HG02938 (cell line): ENCODE measurements at regions not wholly inside any gene's neighbourhood (a gene's known extent, or its start where the extent isn't known, plus 50 kb on each side); places are given as distances from the start of the nearest gene placed in this dataset.
"Not testable (repeated sequence)": the region's sequence is repeated elsewhere in the genome, so short reads cannot be mapped to it uniquely, and the experiment has no call there.

ENCODE experiments used
- ATAC-seq: cut with Tn5 transposase; IDR thresholded peaks from one replicate; pipeline ENCODE4 v1.9.1; 2021; ENCODE audit warnings: mild to moderate bottlenecking, moderate library complexity; ENCODE audit not compliant: unreplicated experiment

DNA sequence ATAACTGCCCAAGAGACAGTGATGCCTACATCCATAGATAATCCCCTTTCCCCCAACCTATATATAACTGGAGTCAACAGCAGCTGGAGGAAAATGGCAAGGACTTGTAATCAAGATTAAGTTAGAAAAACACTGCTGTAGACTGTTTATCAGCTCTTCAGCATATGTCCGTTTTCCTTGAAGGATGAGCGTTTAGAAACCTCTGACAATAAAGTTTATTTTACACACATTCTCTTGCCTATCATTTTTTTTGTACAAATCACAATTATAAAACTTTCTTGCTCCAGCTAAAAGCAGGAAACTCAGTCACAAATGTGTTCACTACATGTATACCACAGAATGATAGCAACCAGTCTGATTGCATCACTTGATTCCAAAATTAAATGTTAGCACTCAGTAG lies 50.8 kb downstream of the PPIAL4G start:
- ATAC-seq, result not testable (repeated sequence)

DNA sequence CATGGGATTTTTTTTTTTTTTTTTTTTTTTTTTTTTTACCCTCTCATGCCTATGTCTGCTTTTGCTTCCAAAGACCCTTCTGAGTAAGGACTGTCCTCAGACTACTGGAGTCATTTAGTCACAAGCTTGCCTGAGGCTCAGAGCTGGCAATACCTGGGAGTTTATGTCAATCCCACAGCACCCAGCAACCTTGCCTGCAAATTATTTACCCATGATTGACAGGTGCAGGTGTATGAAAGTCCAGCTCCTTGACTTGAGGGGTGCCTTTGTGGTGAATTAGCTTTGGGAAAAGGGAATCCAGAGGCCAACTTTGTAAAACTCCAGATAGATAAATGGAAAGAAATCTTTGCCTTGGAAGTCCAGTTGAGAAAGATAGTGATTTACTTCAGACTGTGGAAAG lies 53.2 kb downstream of the PPIAL4G start:
- not testable (repeated sequence) for ATAC-seq

DNA sequence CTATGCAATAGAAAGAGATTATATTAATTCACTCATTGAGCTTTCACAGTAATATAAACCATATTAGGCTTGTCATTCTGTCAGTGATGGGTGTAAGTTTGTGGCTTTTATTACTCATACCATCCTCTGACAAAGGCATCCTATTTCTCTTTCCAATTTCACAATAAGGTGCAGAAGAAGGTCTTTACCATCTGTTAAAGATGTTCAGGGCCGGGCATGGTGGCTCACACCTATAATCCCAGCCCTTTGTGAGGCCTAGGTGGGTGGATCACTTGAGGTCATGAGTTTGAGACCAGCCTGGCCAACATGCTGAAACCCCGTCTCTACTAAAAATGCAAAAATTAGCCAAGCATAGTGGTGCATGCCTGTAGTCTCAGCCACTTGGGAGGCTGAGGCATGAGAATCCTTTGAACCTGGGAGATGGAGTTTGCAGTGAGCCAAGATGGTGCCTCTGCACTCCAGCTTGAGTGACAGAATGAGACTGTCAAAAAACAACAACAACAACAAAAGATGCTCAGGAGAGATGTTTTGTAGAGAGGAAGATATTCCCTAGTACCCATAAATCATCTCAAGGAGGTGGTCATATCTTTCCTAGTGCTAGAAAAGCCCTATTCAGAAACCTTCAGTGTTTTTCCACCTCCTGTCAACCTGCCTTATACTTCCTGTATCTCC lies 56.0 kb downstream of the PPIAL4G start:
- ATAC-seq, result not testable (repeated sequence)

DNA sequence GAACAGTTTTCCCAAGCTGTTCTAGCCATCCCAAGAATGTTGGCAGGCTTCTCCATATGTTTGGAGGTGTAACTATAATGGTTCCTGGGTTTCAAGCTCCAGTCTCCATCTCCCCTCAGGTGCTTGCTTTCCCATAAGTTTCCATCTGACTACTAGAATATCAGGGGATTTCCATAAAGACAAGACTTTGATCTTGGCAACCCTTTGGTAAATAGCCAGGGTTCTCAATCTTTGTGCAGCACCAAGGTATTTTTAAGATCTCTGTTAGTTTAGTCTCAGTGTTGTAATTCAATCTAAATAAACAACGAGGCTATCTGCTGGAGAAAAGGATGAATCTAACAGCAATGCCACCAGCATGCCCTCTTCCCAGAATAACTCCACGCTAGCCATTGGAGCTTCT lies 56.7 kb downstream of the PPIAL4G start:
- ATAC-seq, result not testable (repeated sequence)

DNA sequence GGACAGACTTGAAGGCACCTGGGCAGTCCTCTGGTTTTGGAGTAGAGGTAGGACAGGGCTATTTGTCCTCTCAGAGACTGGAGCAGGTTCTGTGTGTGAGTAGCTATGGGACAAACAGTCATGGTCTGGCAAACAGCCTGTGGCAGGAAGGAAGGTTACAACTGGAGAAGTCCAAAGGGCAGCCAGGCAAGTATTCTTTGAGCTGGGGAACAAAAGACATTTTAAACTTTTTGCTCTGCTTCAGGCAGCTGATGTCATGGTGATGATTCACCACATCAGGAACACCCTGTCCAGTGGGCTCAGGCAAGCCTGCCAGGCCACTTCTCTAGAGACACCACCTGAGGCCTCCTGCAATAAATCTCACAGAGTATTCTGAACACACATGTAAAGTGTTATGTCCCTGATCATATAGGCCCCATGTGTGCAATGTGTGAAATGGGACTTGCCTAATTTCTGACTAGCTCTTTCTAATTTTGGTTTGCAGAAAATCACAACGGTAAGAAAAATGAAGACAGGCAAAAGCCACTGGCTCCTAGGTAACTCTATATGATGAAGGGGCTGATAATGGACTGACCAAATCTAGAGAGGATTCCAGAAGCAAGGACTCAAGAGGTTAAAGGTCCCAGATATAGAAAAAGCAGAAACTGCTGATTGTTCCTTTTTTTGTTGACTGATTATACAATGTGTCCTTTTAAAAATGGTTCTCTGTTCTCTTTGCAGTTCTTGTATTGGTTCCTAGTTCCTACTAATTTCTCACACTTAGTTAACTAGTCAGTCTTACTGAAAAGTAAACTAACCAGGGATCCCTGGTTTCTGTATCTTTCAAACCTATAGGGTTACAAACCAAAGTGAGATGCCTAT lies 58.7 kb downstream of the PPIAL4G start:
- ATAC-seq, result not testable (repeated sequence)

DNA sequence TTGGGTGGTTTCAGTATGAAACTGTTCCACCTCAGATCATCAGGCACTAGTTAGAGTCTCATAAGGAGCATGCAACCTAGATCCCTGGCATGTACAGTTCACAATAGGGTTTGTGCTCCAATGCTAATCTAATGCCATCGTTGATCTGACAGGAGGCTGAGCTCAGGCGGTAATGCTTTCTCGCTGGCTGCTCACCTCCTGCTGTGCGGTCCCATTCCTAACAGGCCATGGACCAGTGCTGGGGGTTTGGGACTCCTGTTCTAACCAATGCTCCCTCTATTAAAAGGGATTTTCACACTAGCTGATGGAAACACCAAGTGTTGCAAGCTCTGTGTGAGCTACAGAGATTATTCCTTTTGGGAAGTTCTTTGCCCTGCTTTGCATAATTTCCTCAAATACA lies 60.2 kb downstream of the PPIAL4G start:
- not testable (repeated sequence) for ATAC-seq

DNA sequence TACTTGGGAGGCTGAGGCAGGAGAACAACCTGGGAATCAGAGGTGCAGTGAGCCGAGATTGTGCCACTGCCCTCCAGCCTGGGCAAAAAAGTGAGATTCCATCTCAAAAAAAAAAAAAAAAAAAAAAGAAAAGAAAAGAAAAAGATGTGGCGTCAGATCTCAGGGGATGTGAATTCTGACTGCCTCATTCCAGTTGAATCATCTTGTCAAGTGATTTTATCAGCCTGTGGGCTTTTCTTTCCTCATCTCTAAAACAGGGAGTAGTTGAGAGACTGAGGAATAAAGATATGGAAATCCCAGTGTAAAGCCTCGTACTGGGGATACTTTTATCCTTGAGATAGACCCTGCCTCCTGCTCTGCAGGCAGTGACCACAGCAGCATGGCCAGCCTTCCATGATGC lies 65.9 kb downstream of the PPIAL4G start:
- not testable (repeated sequence) for ATAC-seq

DNA sequence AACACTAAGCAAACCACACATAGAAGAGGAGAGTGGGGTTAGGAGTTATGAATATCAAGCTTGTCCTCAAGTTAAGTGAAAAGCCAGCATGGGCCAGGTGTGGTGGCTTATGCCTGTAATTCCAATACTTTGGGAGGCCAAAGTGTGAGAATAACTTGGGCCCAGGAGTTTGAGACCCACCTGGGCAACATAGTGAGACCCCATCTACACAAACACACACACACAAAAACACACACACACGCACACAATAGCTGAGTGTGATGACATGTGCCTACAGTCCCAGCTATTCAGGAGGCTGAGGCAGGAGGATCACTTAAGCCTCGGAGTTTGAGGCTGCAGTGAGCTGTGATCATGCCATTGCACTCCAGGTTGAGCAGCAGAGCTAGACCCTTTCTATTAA lies 69.7 kb downstream of the PPIAL4G start:
- ATAC-seq, result not testable (repeated sequence)

DNA sequence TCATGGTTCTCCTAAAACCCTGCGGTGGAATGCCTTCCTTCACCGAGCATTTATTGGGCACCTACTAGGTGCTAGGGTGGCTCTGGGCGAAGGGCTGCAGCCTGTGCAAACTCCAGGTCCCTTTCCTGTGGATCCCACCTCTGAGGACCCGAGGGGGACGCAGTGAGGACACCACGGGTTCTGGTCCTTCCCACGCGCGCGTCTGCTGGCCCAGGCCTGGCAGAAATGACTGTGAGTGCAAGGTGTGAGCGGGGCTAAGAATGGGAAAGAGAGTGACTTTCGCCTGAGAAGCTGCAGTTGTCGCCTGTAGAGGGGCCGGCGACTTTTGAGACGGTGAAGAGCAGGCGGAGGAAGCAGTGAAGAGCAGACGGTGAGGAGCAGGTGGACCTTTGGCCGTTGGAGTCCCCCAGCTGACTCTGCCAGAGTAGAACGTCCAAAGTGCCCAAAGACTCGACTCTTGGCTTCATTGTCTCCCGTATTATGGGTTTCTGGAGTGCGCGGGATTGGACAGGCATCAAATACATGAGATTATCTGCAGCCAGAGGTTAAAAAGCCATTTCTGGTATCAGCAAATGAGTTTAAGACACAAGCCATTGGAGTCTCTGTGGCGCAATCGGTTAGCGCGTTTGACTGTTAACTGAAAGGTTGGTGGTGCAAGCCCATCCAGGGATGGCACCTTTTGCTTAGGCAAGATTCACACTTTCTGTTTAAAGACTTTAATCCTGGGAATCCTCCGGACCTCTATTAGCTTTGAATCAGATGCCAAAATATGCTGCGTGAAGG lies 78.1 kb downstream of the PPIAL4G start:
- not testable (repeated sequence) for ATAC-seq

DNA sequence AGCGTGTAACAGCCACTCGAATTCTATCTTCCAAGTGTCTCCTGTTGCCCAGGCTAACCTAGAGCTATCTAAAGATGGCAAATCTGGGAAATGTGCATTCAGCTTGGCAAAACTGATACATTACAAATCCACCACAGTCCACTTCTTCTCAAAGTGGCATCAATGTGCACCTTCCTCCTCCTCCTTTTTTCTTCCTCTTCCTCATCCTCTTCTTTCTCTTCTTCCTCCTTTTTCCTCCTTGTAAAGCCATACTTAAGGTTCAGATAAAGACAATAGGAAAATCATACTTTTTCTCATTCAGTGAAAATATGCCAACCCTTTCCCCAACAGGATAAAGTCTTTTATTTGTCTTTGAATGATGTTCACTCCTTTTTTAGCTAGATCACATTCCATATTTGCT lies 79.2 kb downstream of the PPIAL4G start:
- not testable (repeated sequence) for ATAC-seq

DNA sequence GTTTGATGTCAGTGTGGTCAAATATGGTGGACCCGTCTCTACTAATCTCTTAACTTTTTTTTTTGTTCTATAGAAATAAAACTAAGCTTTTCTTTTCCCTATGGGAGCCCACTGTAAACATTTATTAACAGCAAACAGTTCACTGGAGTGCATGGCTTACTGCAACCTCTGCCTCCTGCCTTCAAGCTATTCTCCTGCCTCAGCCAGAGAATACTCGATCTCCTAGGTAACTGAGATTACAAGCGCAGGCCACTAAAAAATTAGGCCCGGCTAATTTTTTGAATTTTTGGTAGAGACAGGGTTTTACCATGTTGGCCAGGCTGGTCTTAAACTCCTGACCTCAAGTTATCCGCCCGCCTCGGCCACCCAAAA lies 80.0 kb downstream of the PPIAL4G start:
- not testable (repeated sequence) for ATAC-seq

DNA sequence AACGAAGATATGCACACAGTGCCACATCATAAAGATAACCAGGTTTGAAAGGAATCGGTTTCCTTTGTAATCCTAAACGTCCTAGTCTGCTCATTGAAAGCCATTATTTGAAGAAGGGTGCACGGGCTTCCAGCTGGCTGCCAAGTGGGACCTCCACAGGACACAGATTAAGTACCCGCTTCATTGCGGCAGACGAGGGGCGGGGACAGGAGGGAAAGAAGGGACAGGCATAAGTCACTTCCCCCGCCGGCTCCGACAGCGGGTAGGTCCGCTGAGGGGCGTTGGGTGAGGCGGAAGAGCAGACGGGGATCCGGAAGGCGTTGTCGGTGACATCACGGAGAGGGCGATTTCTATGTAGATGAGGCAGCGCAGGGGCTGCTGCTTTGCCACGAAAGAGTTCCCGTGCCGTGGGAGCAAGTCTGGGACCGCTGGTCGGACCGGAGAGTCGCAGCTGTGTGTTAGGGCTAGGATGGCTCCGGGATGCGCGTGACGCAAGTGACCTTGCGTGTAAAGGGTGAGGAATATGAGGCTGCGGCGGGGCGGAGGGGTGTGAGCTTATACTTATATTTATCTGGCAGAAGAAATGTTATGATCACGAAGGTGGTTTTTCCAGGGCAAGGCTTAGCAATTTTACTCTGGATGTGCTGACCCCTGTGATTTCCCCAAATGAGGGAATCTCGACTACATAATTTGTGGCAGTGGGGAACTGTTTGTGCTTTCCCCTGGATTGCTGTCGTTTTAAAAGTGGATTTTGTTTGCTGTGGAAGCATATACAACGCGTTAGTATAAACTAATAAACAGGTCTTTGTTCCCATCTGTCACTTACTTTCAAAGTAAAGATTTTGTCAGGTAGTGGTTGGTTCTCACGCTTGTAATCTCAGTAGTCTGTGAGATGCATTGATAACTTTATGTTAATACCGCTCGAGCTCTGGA lies 80.7 kb downstream of the PPIAL4G start:
- peak; percentile 87 for ATAC-seq

DNA sequence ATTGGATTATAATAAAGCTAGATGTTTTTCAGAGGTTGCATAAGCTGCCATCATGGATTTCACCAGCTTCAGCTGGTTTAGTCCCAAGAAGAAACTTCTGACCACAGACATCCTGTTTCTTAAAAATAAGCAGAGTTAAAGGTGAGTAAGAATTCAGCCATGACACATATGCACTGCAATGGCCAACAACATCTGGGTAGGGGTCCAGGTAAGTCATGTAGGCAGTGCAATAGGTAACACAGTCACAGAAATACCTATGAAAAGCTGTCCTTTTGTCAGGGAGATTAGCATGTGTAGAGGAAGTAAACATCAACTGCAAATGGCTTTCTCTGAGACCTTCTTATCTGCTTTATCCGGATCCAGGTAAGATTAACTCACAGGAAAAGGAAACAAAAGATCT lies 85.6 kb downstream of the PPIAL4G start:
- ATAC-seq, result not testable (repeated sequence)

DNA sequence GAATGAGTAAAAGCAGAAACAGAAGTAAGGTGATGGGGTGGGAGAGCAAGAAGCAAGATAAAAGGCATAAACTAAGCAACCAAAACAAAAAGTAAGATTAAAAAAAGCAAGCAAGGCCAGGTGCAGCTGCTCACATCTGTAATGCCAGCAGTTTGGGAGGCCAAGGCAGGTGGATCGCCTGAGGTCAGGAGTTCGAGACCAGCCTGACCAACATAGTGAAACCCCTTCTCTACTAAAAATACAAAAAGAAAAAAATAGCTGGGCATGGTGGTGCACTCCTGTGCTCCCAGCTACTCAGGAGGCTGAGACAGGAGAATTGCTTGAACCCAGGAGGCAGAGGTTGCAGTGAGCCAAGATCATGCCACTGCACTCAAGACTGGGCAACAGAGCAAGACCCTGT lies 90.6 kb downstream of the PPIAL4G start:
- not testable (repeated sequence) for ATAC-seq

DNA sequence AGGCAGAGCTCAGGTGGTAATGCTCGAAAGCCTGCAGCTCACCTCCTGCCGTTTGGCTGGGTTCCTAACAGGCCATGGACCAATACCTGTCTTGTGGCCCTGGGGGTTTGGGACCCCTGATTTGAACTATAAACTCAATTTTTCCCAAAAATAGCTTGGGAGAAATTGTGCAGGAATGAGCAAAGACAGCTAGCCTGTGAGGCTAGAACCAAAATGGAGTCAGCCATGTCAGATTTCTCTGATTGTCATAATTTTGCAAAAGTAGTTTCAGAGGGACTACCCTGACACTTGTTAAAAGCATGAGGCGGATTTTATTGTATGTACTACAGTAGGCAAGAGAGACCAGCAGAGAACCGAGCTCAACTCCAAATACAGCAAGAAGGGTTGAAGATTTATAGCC lies 91.8 kb downstream of the PPIAL4G start:
- ATAC-seq, result not testable (repeated sequence)

DNA sequence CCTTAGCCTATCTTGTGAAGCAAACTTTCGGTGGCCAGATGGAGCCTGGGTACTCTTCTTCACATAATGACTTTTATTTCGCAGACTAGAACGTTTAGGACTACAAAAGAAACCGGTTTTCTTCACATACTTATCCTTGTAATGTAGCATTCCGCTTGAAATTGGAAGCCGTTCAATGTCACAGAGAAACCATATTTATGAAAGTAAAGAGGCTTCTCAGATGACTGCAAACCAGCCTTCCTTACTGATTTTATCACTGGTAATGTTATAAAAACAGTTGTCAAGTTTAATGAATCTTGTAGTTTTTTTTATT lies 94.1 kb downstream of the PPIAL4G start:
- ATAC-seq, result no peak

DNA sequence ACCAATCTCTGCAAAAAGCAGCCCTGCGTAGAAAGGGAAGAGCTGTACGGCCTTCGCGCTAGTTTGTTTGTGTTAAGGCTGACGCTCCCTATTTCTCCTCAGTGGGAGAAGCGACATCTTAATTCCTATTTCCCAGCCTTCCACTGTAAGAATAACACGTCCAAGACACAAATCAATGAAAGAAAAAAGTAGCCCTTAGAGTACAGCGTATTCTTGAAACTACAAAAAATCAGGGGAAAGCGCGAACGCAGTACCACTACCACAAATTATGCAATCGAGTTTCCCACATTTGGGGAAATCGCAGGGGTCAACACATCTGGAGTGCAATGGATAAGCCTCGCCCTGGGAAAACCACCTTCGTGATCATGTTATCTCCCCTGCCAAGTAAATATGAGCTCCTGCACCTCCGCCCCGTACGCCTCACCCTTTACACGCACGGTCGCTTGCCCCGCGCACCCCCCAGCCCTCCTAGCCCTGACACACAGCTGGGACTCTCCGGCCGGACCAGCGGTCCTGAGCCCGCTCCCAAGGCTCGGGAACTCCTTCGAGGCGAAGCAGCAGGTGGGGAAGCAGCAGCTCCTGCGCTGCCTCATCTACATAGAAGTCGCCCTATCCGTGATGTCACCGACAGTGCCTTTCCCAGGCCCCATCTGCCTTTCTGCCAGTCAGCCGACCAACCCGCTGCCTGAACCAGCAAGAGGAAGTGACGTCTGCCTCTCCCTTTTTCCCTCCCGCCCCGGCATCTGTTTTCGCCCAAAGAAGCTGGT lies 94.7 kb downstream of the PPIAL4G start:
- ATAC-seq, result no peak

DNA sequence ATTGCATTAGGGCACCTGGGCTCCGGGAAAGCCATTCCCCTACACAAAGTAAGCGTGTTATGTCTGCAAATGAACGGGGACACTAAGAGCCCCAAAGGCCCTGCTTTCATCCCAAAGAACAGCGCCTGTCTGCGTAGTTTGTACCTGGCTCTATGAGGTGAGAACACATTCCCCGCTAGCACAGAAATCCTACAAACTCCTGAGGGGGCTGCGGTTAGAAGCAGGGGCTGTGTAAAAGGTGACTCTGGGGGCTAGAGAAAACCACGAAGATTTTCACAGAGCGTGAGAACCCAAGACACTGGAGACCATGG lies 95.2 kb downstream of the PPIAL4G start:
- ATAC-seq, result not testable (repeated sequence)

DNA sequence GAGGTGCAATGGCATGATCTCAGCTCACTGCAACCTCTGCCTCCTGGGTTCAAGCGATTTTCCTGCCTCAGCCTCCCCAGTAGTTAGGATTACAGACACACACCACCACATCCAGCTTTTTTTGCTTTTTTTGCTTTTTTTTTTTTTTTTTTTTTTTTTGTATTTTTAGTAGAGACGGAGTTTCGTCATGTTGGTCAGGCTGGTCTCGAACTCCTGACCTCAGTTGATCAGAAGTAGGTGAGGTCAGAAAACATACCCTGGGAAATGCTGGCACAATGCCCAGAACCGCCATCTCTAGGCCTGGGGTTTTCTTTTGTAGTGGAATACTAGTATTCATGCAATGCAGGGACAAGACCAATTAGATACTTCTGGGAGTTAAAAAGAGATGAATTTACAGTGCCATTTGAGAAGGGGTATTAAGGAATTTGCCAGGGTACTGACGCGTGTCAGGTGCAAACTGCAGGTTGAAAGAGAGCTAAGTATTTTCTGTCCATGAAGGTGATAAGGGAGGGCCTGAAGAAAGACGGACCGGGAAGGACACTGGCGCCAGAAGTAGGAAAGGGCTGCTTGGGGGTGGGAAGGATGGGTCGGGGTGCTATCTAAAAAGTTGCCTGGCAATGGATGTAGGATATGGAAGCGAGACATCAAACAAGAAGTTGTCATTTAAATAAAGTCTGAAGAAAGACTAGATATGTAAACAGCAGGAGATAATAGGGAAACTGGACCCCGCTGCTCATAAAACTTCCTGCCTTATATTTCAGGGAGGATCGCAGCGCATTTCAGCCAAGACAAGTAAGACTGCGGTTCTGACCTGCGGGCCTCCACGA lies 95.8 kb downstream of the PPIAL4G start:
- not testable (repeated sequence) for ATAC-seq
